HG02885 (cell line): ENCODE measurements at regions not wholly inside any gene's neighbourhood (a gene's known extent, or its start where the extent isn't known, plus 50 kb on each side); places are given as distances from the start of the nearest gene placed in this dataset.
"Not testable (repeated sequence)": the region's sequence is repeated elsewhere in the genome, so short reads cannot be mapped to it uniquely, and the experiment has no call there.

ENCODE experiments used
- ATAC-seq: cut with Tn5 transposase; IDR thresholded peaks from one replicate; pipeline ENCODE4 v1.9.1; 2021; ENCODE audit warnings: mild to moderate bottlenecking; ENCODE audit not compliant: unreplicated experiment, poor library complexity

- no peak for ATAC-seq
Observed at GRCh38 chr7:23930312-23930711, 220.3 kb downstream of the STK31 start.

GRCh38 chr7:23931633-23932032 lies 221.6 kb downstream of the STK31 start:
- no peak for ATAC-seq

DNA sequence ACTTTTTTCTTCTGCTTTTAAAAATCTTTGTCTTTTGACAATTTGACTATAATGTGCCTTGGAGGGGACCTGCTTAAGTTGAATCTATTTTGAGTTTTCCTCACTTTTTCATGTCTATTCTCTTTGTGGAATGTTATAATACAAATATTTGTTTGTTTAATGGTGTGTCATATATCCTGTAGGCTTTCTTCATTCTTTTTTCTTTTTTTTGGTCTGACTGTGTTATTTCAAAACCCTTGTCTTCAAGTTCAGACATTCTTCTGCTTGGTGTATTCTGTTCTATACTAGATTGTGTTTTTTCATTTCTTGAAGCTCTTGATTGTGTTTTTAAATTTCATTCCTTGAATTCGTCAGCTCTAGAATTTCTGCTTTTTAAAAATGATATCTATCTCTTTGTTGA lies 228.2 kb downstream of the STK31 start:
- ATAC-seq = no peak

DNA sequence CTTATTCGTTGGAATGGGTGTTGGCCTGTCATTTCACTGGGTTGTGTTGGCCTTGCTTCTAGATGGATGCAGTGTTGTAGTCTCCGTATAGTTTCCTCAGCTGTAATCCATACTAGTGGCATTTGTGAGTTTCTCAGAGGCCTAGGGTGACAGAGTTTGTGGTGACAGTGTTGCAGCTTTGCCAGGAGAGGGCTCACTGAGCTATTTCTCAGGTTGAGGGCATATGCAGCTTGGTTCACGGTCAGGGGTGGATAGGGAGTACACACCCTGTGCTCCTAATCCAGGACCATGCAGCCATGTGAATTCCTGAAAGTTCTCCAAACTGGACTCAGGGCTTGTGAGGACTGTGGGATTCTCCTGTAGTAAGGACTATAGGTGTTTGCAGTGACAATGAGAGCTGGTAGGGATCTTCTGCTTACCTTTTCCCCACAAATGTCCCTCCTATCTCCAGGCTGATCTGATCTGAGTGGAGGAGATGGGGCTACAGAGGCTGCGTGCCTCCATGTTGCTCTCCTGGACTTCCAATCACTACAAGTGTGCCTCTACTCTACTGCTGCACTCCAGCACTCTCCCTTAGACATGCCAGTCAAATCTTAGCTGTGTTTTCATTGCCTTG lies 229.0 kb downstream of the STK31 start:
- peak; percentile 82 for ATAC-seq

GRCh38 chr7:23939747-23940146 lies 229.7 kb downstream of the STK31 start:
- ATAC-seq = not testable (repeated sequence)

- ATAC-seq = no peak
Observed at GRCh38 chr7:23941551-23941950, 231.5 kb downstream of the STK31 start.

DNA sequence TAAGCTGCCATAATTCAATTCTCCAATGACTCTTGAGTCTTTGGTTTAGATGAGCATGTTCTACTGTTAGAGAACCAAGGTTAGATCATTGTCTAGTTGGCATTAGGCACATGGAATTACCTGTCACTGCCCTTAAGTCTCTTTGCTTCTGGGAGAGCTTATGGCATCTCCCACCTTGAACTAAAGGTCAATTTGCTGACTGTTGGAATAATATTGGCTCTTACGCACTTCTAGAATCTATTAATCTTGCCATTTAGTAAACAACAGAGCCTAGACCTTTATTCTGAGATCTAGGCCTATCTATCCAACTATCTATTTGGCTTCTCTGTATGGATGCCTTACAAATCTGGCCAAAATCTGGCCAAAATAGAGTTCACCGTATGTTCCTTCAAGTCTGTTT lies 232.0 kb downstream of the STK31 start:
- ATAC-seq = no peak

- no peak for ATAC-seq
Observed at GRCh38 chr7:23944131-23944530, 234.1 kb downstream of the STK31 start.

DNA sequence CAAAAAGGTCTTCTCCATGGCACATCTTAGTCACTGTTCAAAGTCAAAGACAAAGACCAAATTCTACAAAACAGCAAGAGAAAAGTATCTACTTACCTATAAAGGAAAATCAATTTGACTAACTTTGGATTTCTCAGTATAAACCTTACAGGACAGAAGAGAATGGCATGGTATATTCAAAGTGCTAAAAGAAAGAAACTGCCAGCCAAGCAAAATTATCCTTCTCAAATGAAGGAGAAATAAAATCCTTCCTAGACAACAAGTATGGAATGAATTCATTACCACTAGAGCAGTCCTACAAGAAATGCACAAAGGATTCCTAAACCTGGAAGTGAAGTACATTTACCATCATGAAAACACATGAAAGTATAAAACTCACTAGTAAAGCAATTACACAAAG lies 235.5 kb downstream of the STK31 start:
- ATAC-seq = no peak

GRCh38 chr7:23955145-23955544 lies 245.1 kb downstream of the STK31 start:
- ATAC-seq = no peak

GRCh38 chr7:23955600-23956149 lies 245.7 kb downstream of the STK31 start:
- no peak for ATAC-seq

GRCh38 chr7:23956772-23957576 lies 247.0 kb downstream of the STK31 start:
- ATAC-seq = no peak

DNA sequence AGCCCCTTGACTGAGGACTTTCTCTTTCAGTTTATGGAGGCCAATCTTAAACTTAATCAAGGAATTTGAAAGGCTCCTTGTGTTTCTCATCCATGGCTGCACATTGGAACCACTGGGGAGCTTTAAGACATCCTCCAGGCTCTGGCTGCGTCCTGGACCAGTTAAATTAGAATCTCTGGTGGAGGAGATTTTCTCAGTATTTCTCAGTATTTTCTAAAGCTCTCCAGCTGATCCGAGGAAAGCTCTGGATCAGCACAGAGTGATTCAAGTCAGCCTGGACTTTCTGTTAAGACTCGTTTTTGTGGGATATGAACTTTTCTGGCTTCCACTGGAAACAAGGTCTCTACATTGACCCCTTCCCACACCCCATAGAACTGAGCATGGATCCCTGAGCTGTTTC lies 249.8 kb downstream of the STK31 start:
- ATAC-seq = no peak

- ATAC-seq = no peak
Observed at GRCh38 chr7:23960361-23960760, 250.3 kb downstream of the STK31 start.

DNA sequence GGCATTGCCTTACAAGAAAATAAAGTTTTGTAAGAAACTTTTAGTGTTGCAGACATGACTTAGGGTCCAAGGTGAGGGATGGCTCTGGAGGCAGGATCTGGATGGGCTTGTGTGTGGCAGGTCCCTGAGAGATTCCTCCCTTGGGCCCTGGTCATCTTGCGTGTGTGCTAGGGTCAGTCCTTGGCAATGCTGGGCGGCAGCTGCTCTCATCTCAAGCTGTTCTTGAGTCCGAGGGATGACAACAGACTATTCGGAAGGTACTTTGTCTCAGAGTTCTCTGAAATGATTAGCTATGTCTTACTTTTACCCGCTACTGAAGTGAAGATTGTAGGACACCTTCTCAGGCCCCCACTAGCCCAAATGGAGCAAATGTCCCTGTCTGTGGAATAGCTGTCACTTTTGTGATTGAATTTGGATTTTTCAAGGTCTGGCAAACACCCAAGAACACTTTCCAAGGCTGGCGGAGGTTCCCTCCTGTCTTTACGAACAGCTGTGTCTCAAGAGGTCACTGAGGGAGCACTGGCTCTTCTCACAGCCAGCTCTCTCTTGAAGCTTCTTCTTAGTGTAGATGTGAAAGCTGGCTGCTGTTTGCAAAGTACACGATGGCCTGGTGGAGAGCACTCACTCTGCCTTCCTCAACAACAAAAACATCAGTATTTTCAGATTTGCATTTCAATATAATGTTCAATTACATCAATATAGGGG lies 253.6 kb downstream of the STK31 start:
- no peak for ATAC-seq

GRCh38 chr7:23964715-23965114 lies 254.7 kb downstream of the STK31 start:
- ATAC-seq = no peak

GRCh38 chr7:23965296-23965695 lies 255.3 kb downstream of the STK31 start:
- no peak for ATAC-seq

GRCh38 chr7:23966941-23967340 lies 256.9 kb downstream of the STK31 start:
- ATAC-seq = no peak

DNA sequence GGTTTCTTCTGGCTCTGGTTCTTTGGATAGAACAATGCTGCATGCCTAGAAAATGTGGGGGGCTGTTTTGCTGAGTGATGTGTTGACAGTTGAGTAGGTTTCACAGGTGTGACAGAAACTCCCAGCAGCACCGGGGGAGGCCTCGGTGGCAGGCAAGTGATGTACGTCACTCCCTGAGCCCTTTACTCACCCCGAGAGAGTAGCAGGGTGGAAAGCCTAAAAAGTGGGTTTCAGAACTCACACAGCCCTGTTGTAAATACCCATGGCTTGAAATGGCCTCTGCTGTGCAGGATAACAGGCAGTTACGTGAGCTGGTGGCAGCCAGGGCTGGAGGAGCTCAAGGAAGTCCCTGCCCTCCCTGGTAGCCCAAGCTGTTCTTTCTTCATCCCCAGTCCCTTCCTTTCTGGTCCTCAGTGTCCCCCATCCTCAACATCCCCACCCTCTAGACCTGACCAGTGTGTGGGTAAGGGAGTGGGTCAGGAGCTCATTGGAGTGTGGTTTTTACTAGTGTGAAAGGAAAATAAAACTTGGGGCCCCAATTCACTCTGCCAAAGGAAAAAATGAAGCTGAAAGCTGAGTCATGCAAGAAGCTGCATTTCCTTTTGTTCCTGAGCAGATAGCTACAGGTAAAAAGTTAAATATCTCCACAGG lies 258.1 kb downstream of the STK31 start:
- ATAC-seq = peak; percentile 66

- ATAC-seq = no peak
Observed at GRCh38 chr7:23968791-23969190, 258.8 kb downstream of the STK31 start.

DNA sequence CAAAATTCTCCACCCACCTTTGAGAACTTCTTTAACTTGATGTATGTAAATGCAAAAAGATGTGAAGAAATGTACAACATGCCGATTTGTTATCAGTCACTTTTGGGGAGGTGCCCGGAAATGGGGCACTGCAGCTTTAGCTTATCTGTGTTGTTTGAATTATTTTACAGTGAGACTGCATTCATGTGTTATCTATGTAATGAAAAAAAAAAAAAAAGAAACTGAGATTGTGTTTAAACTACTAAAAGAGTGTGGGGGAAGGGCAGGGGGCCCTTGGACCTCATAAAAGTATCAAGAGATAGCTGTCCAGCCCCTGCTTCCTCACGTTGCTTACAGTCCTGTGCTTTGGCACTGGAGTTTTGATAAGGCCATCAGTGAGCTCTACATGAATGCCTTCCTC lies 259.4 kb downstream of the STK31 start:
- no peak for ATAC-seq
